ENCODE measurements at regions not wholly inside any gene's neighbourhood (a gene's known extent, or its start where the extent isn't known, plus 50 kb on each side); places are given as distances from the start of the nearest gene placed in this dataset.

DNA sequence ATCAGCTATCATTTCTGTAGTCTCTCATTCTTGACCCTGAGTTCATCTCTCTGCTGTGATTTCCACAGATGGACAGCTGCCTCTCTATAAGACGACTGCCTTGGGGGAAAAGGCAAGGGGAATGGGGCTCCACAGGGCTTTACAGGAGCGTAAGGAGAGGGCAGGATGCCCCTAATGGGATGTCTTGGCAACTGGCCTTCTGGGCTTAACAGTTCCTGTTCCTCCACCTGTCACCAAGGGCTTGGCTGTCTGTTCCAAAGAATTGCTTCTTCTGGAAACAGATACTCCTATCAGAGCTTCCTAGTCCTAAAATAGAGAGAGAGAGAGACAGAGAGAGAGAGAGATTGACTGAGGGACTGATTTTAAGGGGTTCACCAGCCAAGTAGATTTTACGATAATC is 181.9 kb downstream of the TMEM200A start:
- TF ChIP-seq, protein P1, sequence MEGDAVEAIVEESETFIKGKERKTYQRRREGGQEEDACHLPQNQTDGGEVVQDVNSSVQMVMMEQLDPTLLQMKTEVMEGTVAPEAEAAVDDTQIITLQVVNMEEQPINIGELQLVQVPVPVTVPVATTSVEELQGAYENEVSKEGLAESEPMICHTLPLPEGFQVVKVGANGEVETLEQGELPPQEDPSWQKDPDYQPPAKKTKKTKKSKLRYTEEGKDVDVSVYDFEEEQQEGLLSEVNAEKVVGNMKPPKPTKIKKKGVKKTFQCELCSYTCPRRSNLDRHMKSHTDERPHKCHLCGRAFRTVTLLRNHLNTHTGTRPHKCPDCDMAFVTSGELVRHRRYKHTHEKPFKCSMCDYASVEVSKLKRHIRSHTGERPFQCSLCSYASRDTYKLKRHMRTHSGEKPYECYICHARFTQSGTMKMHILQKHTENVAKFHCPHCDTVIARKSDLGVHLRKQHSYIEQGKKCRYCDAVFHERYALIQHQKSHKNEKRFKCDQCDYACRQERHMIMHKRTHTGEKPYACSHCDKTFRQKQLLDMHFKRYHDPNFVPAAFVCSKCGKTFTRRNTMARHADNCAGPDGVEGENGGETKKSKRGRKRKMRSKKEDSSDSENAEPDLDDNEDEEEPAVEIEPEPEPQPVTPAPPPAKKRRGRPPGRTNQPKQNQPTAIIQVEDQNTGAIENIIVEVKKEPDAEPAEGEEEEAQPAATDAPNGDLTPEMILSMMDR (IDR thresholded peaks at IDR 0.05), result no peak
- no peak for TF ChIP-seq EZH2 (IDR thresholded peaks at IDR 0.05; ENCODE audit: borderline replicate concordance, insufficient read depth, low read depth, low read length, poor library complexity, severe bottlenecking)
